ENCODE measurements at regions not wholly inside any gene's neighbourhood (a gene's known extent, or its start where the extent isn't known, plus 50 kb on each side); places are given as distances from the start of the nearest gene placed in this dataset.

GRCh38 chr13:32828711-32829110, 187.5 kb upstream of the KL start:
- TF ChIP-seq CTCF (IDR thresholded peaks at IDR 0.05): no peak
- Mint-ChIP-seq H3K4me3 (no peak overlapping the region), H3K27me3 (ENCODE audit: insufficient read depth) (no peaks in the 10 kb centered on the region), H3K9me3 (peaks cover 3% of the 10 kb centered on the region; the same call in 1 of the 2 replicates), H3K36me3 (ENCODE audit: low read depth) (0 out of 2 replicates have a peak, but pooled peaks cover 1% of the 10 kb centered on the region), H3K4me1 (ENCODE audit: low read depth) (peaks cover 45% of the 10 kb centered on the region), H3K27ac (peak overlapping the region; percentile 50; the same call in 1 of the 2 replicates)
- DNase-seq: no peak

- Mint-ChIP-seq H3K4me3 (peak overlapping the region; percentile 35), H3K27me3 (ENCODE audit: insufficient read depth) (no peaks in the 10 kb centered on the region), H3K9me3 (peaks cover 9% of the 10 kb centered on the region), H3K36me3 (ENCODE audit: low read depth) (0 out of 2 replicates have a peak, but pooled peaks cover 7% of the 10 kb centered on the region), H3K27ac (peak overlapping the region; percentile 50), H3K4me1 (ENCODE audit: low read depth) (peaks cover 40% of the 10 kb centered on the region)
- no peak for DNase-seq
- no peak for TF ChIP-seq CTCF (IDR thresholded peaks at IDR 0.05)
These were observed 187.0 kb upstream of the KL start for GRCh38 chr13:32829269-32829668.

GRCh38 chr13:32829676-32830335, 186.4 kb upstream of the KL start:
- peak overlapping the region; percentile 35 for H3K4me3 Mint-ChIP-seq
- H3K4me1 Mint-ChIP-seq (ENCODE audit: low read depth): peaks cover 34% of the 10 kb centered on the region
- peaks cover 13% of the 10 kb centered on the region for H3K9me3 Mint-ChIP-seq
- H3K36me3 Mint-ChIP-seq (ENCODE audit: low read depth): peaks cover 11% of the 10 kb centered on the region; the same call in 1 of the 2 replicates
- peak; percentile 74 for DNase-seq
- no peak for TF ChIP-seq CTCF (IDR thresholded peaks at IDR 0.05)
- H3K27ac Mint-ChIP-seq: peak overlapping the region; percentile 50
- no peaks in the 10 kb centered on the region for H3K27me3 Mint-ChIP-seq (ENCODE audit: insufficient read depth)

GRCh38 chr13:32830336-32831031, 185.7 kb upstream of the KL start:
- Mint-ChIP-seq H3K27me3 (ENCODE audit: insufficient read depth) (peaks cover under 1% of the 10 kb centered on the region; the same call in 1 of the 2 replicates), H3K9me3 (peaks cover 13% of the 10 kb centered on the region), H3K4me1 (ENCODE audit: low read depth) (peaks cover 29% of the 10 kb centered on the region), H3K4me3 (0 out of 2 replicates have a peak overlapping the region, but pooled peaks have one; percentile 35), H3K27ac (peak overlapping the region; percentile 50; the same call in 1 of the 2 replicates), H3K36me3 (ENCODE audit: low read depth) (peaks cover 11% of the 10 kb centered on the region; the same call in 1 of the 2 replicates)
- no peak for TF ChIP-seq CTCF (IDR thresholded peaks at IDR 0.05)
- no peak for DNase-seq

- Mint-ChIP-seq H3K9me3 (peaks cover 13% of the 10 kb centered on the region), H3K27ac (no peak overlapping the region), H3K36me3 (ENCODE audit: low read depth) (peaks cover 11% of the 10 kb centered on the region; the same call in 1 of the 2 replicates), H3K4me1 (ENCODE audit: low read depth) (no peaks in the 10 kb centered on the region), H3K4me3 (no peak overlapping the region), H3K27me3 (ENCODE audit: insufficient read depth) (peaks cover 1% of the 10 kb centered on the region)
- no peak for TF ChIP-seq CTCF (IDR thresholded peaks at IDR 0.05)
- DNase-seq: no peak
These were observed 178.8 kb upstream of the KL start for GRCh38 chr13:32837307-32837972.
